ENCODE measurements at regions not wholly inside any gene's neighbourhood (a gene's known extent, or its start where the extent isn't known, plus 50 kb on each side); places are given as distances from the start of the nearest gene placed in this dataset.

DNA sequence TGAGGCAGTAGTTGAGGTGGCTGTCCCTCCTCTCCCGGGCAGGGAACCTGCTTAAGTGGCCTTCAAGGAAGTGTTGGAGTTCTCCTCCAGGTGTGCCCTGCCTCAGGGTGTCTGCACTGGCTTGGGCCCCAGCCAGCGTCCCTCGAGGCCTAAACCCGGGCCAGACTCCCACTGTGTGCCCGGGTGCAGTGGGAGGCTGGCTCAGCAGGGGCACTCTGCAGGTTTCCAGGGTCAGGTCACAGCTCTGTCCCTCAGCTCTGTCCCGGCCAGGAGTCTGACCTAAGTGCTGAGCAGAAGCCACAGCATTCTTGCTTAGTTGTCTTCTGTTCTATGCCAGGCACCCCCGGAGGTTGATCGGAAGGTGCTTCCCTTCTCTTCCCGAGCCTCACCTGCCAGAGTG lies 69.0 kb upstream of the OTOS start:
- Histone ChIP-seq H3K4me1 (ENCODE audit: insufficient read depth) (peaks cover 4% of the 10 kb centered on the region; the same call in 1 of the 2 replicates), H3K79me2 (ENCODE audit: insufficient read depth) (no peaks in the 10 kb centered on the region), H3K9me3 (ENCODE audit: low read depth) (no peaks in the 10 kb centered on the region), H4K20me1 (ENCODE audit: insufficient read depth) (no peaks in the 10 kb centered on the region), H3K4me2 (ENCODE audit: unreplicated experiment) (no peak overlapping the region), H3K9me2 (ENCODE audit: insufficient read depth) (no peaks in the 10 kb centered on the region), H3K4me3 (no peak overlapping the region), H3K36me3 (ENCODE audit: low read depth) (no peaks in the 10 kb centered on the region), H2AFZ (no peak overlapping the region), H3K9ac (no peak overlapping the region), H3K27me3 (replicated peaks; ENCODE audit: insufficient read depth) (no peaks in the 10 kb centered on the region), H3K27ac (no peak overlapping the region), H3F3A (ENCODE audit: insufficient read depth) (peaks cover 12% of the 10 kb centered on the region)
- WGBS, 2 experiments (ENCODE audit: low coverage in 1 of 2, low lambda C conversion rate in 2 of 2, missing lambda C conversion rate in 2 of 2): 65% methylated on average over 8 to 9 of the region's 9 CpGs
- TF ChIP-seq EZH2 (IDR thresholded peaks at IDR 0.05; ENCODE audit: insufficient read depth, poor library complexity, severe bottlenecking) (no peak), EZH2phosphoT487 (IDR thresholded peaks at IDR 0.05; ENCODE audit: insufficient read depth, low read depth) (no peak)
- DNase-seq: no peak
- in situ Hi-C loops (cut with MboI): no loop called here

DNA sequence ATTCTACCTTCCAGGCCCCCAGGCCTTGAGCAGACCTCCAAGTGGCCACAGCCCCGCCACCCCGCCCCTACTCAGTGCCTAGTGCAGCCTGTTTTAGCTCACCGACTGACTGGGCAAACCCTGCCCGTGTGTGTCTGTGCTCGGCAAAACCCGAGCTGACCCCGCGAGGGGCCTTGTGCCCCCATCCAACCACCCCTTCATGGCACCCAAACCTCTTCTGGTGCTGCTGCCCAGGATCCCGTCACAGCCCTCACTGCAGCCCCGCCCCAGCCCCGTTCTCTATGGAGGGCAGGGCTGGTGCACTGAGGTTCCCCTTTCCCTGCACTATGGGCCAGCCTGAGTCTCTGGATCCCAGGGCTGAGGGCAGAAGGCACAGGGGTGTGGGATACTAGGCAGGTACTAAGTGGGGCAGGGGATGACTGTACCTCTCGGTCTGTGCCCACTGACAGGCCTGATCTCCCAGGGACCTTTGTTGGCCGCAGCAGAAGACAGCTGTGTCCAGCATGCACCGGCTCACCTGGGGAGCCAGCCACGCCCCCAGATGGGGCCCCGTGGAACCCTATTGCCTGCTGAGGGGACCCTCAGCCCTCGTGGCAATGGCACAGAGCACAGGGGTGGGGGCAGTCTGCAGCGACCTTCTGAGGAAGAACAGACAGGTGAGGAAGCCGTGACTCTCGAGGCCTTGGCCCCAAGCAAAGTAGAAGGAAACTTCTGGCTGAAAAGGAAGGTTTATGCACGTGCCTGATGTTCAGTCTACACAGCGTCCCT lies 69.9 kb upstream of the OTOS start:
- in situ Hi-C loops (cut with MboI): no loop called here
- Histone ChIP-seq H3K4me3 (no peak overlapping the region), H3K36me3 (ENCODE audit: low read depth) (no peaks in the 10 kb centered on the region), H3K79me2 (ENCODE audit: insufficient read depth) (no peaks in the 10 kb centered on the region), H3K9ac (no peak overlapping the region), H3K27me3 (replicated peaks; ENCODE audit: insufficient read depth) (no peaks in the 10 kb centered on the region), H3K9me3 (ENCODE audit: low read depth) (no peaks in the 10 kb centered on the region), H3F3A (ENCODE audit: insufficient read depth) (peaks cover 6% of the 10 kb centered on the region), H3K4me1 (ENCODE audit: insufficient read depth) (no peaks in the 10 kb centered on the region), H3K27ac (no peak overlapping the region), H3K4me2 (ENCODE audit: unreplicated experiment) (no peak overlapping the region), H2AFZ (no peak overlapping the region), H3K9me2 (ENCODE audit: insufficient read depth) (no peaks in the 10 kb centered on the region), H4K20me1 (ENCODE audit: insufficient read depth) (no peaks in the 10 kb centered on the region)
- 52 to 56% methylated on average over 20 to 22 of the region's 22 CpGs for WGBS, 2 experiments (ENCODE audit: low coverage in 1 of 2, low lambda C conversion rate in 2 of 2, missing lambda C conversion rate in 2 of 2)
- DNase-seq: no peak
- TF ChIP-seq EZH2phosphoT487 (IDR thresholded peaks at IDR 0.05; ENCODE audit: insufficient read depth, low read depth) (no peak), EZH2 (IDR thresholded peaks at IDR 0.05; ENCODE audit: insufficient read depth, poor library complexity, severe bottlenecking) (no peak)

DNA sequence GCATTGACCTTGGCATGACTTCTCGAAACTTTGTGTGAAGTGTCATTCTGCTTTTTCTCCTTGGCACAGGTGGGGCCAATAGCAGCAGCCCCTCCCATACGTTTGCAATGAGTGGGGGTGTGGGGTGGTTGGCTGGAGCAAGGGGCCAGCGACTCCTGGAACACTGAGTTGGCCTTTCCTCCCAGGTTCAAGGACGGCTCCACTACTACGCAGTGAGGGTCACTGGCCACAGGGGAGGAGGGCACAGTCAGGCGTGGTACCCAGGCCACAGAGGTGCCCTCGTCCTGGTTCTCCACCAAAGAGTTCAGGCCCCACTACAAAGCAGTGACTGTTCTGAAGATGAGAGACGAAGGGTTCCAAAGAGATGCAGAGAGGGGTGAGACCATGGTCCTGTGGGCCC lies 70.6 kb upstream of the OTOS start:
- no peak for DNase-seq
- Histone ChIP-seq H3K9ac (no peak overlapping the region), H3K9me2 (ENCODE audit: insufficient read depth) (no peaks in the 10 kb centered on the region), H3K4me1 (ENCODE audit: insufficient read depth) (no peaks in the 10 kb centered on the region), H3K4me2 (ENCODE audit: unreplicated experiment) (no peak overlapping the region), H3K79me2 (ENCODE audit: insufficient read depth) (no peaks in the 10 kb centered on the region), H3K4me3 (no peak overlapping the region), H3F3A (ENCODE audit: insufficient read depth) (0 out of 2 replicates have a peak, but pooled peaks cover under 1% of the 10 kb centered on the region), H4K20me1 (ENCODE audit: insufficient read depth) (no peaks in the 10 kb centered on the region), H3K36me3 (ENCODE audit: low read depth) (no peaks in the 10 kb centered on the region), H2AFZ (no peak overlapping the region), H3K27ac (no peak overlapping the region), H3K27me3 (replicated peaks; ENCODE audit: insufficient read depth) (no peaks in the 10 kb centered on the region), H3K9me3 (ENCODE audit: low read depth) (no peaks in the 10 kb centered on the region)
- in situ Hi-C loops (cut with MboI): no loop called here
- 59 to 67% methylated on average over 8 of the region's 8 CpGs for WGBS, 2 experiments (ENCODE audit: low coverage in 1 of 2, low lambda C conversion rate in 2 of 2, missing lambda C conversion rate in 2 of 2)
- TF ChIP-seq EZH2 (IDR thresholded peaks at IDR 0.05; ENCODE audit: insufficient read depth, poor library complexity, severe bottlenecking) (no peak), EZH2phosphoT487 (IDR thresholded peaks at IDR 0.05; ENCODE audit: insufficient read depth, low read depth) (no peak)

DNA sequence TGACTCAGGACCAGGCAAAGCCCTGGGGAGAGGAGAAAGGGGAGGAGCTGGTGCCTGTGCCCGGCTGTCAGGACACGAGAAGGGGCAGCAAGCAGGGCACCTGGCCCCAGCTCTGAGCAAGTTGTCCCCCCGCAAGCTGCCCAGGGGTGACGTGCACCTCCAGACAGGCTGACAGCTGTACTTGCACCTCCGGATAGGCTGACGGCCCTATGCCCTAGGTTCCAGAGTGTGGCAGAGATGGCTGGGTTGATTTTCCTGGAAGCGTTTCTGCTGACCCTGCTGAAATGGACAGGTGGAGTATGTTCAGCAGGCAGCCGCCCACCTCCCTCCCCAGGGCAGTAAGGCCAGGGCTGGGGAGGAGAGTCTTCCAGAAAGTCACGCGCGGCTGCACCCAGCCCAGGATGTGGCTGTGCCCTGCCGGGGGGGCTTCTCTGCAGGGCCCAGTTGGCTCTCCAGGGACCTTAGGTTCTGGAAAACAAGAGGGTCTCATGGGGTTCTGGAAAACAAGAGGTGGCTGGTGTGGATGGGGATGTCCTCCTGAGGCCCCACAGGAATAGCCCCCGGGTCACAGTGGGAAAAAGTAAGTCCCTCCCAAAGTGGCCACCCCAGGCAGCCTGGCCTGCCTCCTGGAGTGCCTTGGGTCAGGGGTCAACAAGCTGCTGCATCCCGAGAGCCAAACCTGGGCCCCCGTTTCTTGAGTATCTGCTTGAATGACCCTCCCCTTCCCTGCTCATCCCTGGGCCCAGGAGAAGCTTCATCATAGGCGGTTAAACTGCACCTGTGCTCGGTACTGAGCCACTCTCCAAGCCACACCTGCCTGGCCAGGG lies 71.4 kb upstream of the OTOS start:
- Histone ChIP-seq H3F3A (ENCODE audit: insufficient read depth) (no peaks in the 10 kb centered on the region), H3K36me3 (ENCODE audit: low read depth) (no peaks in the 10 kb centered on the region), H3K4me1 (ENCODE audit: insufficient read depth) (no peaks in the 10 kb centered on the region), H3K9me2 (ENCODE audit: insufficient read depth) (no peaks in the 10 kb centered on the region), H3K79me2 (ENCODE audit: insufficient read depth) (no peaks in the 10 kb centered on the region), H3K9me3 (ENCODE audit: low read depth) (no peaks in the 10 kb centered on the region), H4K20me1 (ENCODE audit: insufficient read depth) (no peaks in the 10 kb centered on the region), H3K4me2 (ENCODE audit: unreplicated experiment) (no peak overlapping the region), H3K4me3 (no peak overlapping the region), H3K27me3 (replicated peaks; ENCODE audit: insufficient read depth) (no peaks in the 10 kb centered on the region), H2AFZ (no peak overlapping the region), H3K9ac (no peak overlapping the region), H3K27ac (no peak overlapping the region)
- in situ Hi-C loops (cut with MboI): no loop called here
- no peak for TF ChIP-seq EZH2 (IDR thresholded peaks at IDR 0.05; ENCODE audit: insufficient read depth, poor library complexity, severe bottlenecking)
- TF ChIP-seq EZH2phosphoT487 (IDR thresholded peaks at IDR 0.05; ENCODE audit: insufficient read depth, low read depth): no peak
- DNase-seq: no peak
- WGBS, 2 experiments (ENCODE audit: low coverage in 1 of 2, low lambda C conversion rate in 2 of 2, missing lambda C conversion rate in 2 of 2): 67 to 76% methylated on average over 17 of the region's 17 CpGs

Data from GM23248 (cell line).